H9 (cell line): ENCODE measurements at regions not wholly inside any gene's neighbourhood (a gene's known extent, or its start where the extent isn't known, plus 50 kb on each side); places are given as distances from the start of the nearest gene placed in this dataset.

Experiments used
- DNase-seq: peaks from one replicate; pipeline ENCODE4 v3.0.0-alpha.2; 2017
- H2AFZ ChIP-seq: one replicate; pipeline ENCODE4 v1.6.1; 2013; ENCODE audit warnings: mild to moderate bottlenecking, low read length, control low read depth, moderate library complexity
- H2AK5ac ChIP-seq: 2 replicates; pipeline ENCODE4 v1.6.1; 2013; ENCODE audit warnings: low read length, control low read depth, mixed read lengths; ENCODE audit not compliant: insufficient read length
- H2BK120ac ChIP-seq: one replicate; pipeline ENCODE4 v1.6.1; 2013; ENCODE audit warnings: low read depth, mild to moderate bottlenecking, low read length, control low read depth, inconsistent platforms; ENCODE audit not compliant: poor library complexity, severe bottlenecking
- H2BK12ac ChIP-seq: 2 replicates; pipeline ENCODE4 v1.6.1; 2013; ENCODE audit warnings: low read length, control low read depth, mixed read lengths, low read depth; ENCODE audit not compliant: insufficient read length
- H2BK15ac ChIP-seq: 2 replicates; pipeline ENCODE4 v1.6.1; 2013; ENCODE audit warnings: low read depth, low read length, control low read depth
- H2BK20ac ChIP-seq: one replicate; pipeline ENCODE4 v1.6.1; 2013; ENCODE audit warnings: low read depth, mild to moderate bottlenecking, low read length, control low read depth, inconsistent platforms; ENCODE audit not compliant: poor library complexity, severe bottlenecking
- H2BK5ac ChIP-seq: 2 replicates; pipeline ENCODE4 v1.6.1; 2013; ENCODE audit warnings: low read length, control low read depth, mixed read lengths; ENCODE audit not compliant: insufficient read length
- H3K14ac ChIP-seq: 2 replicates; pipeline ENCODE4 v1.6.1; 2013; ENCODE audit warnings: low read length, control low read depth; ENCODE audit not compliant: insufficient read depth
- H3K18ac ChIP-seq: 2 replicates; pipeline ENCODE4 v1.6.1; 2013; ENCODE audit warnings: low read depth, mild to moderate bottlenecking, mixed read lengths, low read length, control low read depth; ENCODE audit not compliant: insufficient read length
- H3K23ac ChIP-seq: 2 replicates; pipeline ENCODE4 v1.6.1; 2013; ENCODE audit warnings: low read length, control low read depth, mixed read lengths, low read depth; ENCODE audit not compliant: insufficient read length
- H3K23me2 ChIP-seq: 2 replicates; pipeline ENCODE4 v1.6.1; 2013; ENCODE audit warnings: low read depth, mild to moderate bottlenecking, mixed read lengths, low read length, control low read depth; ENCODE audit not compliant: insufficient read length, poor library complexity, severe bottlenecking
- H3K27ac ChIP-seq: 2 replicates; pipeline ENCODE4 v1.5.1; 2013; ENCODE audit warnings: low read length, control low read depth, mixed read lengths, low read depth; ENCODE audit not compliant: insufficient read length
- H3K27me3 ChIP-seq: 2 replicates; pipeline ENCODE4 v1.6.1; 2013; ENCODE audit warnings: low read length, control low read depth, inconsistent platforms; ENCODE audit not compliant: insufficient read depth
- H3K4ac ChIP-seq: 2 replicates; pipeline ENCODE4 v1.6.1; 2013; ENCODE audit warnings: low read depth, mild to moderate bottlenecking, control low read depth, inconsistent platforms, low read length, moderate library complexity
- H3K4me1 ChIP-seq: 2 replicates; pipeline ENCODE4 v1.6.1; 2013; ENCODE audit warnings: low read length, control low read depth, inconsistent platforms; ENCODE audit not compliant: insufficient read depth
- H3K4me2 ChIP-seq: 2 replicates; pipeline ENCODE4 v1.6.1; 2013; ENCODE audit warnings: low read length, control low read depth, mixed read lengths; ENCODE audit not compliant: insufficient read length, insufficient read depth
- H3K56ac ChIP-seq: 2 replicates; pipeline ENCODE4 v1.6.1; 2013; ENCODE audit warnings: low read depth, mild to moderate bottlenecking, mixed read lengths, low read length, control low read depth; ENCODE audit not compliant: insufficient read length
- H3K79me1 ChIP-seq: 2 replicates; pipeline ENCODE4 v1.6.1; 2013; ENCODE audit warnings: low read depth, mild to moderate bottlenecking, moderate library complexity, low read length, control low read depth, inconsistent platforms; ENCODE audit not compliant: insufficient read depth, poor library complexity, severe bottlenecking
- H3K79me2 ChIP-seq: 2 replicates; pipeline ENCODE4 v1.6.1; 2013; ENCODE audit warnings: low read length, control low read depth, inconsistent platforms; ENCODE audit not compliant: insufficient read depth
- H3K9ac ChIP-seq: 2 replicates; pipeline ENCODE4 v1.6.1; 2013; ENCODE audit warnings: low read length, control low read depth, mixed read lengths; ENCODE audit not compliant: insufficient read length; ENCODE audit errors: extremely low read depth
- H3K9me3 ChIP-seq: one replicate; pipeline ENCODE4 v1.6.1; 2013; ENCODE audit warnings: low read depth, low read length, inconsistent platforms; ENCODE audit not compliant: control insufficient read depth
- H3T11ph ChIP-seq: one replicate; pipeline ENCODE4 v1.6.1; 2013; ENCODE audit warnings: mild to moderate bottlenecking, low read length, control low read depth, inconsistent platforms
- H4K20me1 ChIP-seq: one replicate; pipeline ENCODE4 v1.6.1; 2013; ENCODE audit not compliant: control insufficient read depth, insufficient read length, insufficient read depth
- H4K5ac ChIP-seq: 2 replicates; pipeline ENCODE4 v1.6.1; 2013; ENCODE audit warnings: low read depth, mild to moderate bottlenecking, mixed read lengths, low read length, control low read depth; ENCODE audit not compliant: insufficient read length
- H4K8ac ChIP-seq: replicated peaks from 2 replicates; pipeline ENCODE4 v1.6.1; 2013; ENCODE audit warnings: low read length, control low read depth, mixed read lengths, low read depth; ENCODE audit not compliant: insufficient read length
- H4K91ac ChIP-seq: 2 replicates; pipeline ENCODE4 v1.6.1; 2013; ENCODE audit warnings: low read depth, mild to moderate bottlenecking, moderate library complexity, mixed read lengths, low read length, control low read depth; ENCODE audit not compliant: insufficient read length
- H3K27ac Mint-ChIP-seq, 3 experiments: 2 replicates in 2 of 3; 3 replicates in 1 of 3; pipeline ENCODE4 v1.8.0; 2020 to 2021; ENCODE audit warnings: mixed read lengths in 3 of 3, mild to moderate bottlenecking in 1 of 3, moderate library complexity in 1 of 3
- H3K27me3 Mint-ChIP-seq: 2 replicates; pipeline ENCODE4 v1.8.0; 2021; ENCODE audit warnings: low read depth, mild to moderate bottlenecking, moderate library complexity, mixed read lengths
- H3K36me3 Mint-ChIP-seq, 3 experiments: 2 replicates in 2 of 3; 3 replicates in 1 of 3; pipeline ENCODE4 v1.8.0; 2020 to 2021; ENCODE audit warnings: low read depth in 3 of 3, mixed read lengths in 3 of 3; ENCODE audit not compliant: insufficient read depth in 1 of 3
- H3K4me1 Mint-ChIP-seq, 2 experiments: 2 replicates each; pipeline ENCODE4 v1.8.0; 2020; ENCODE audit warnings: mixed read lengths in 2 of 2
- H3K4me3 Mint-ChIP-seq, 2 experiments: 2 replicates in 1 of 2; 3 replicates in 1 of 2; pipeline ENCODE4 v1.8.0; 2020 to 2021; ENCODE audit warnings: mild to moderate bottlenecking in 2 of 2, mixed read lengths in 2 of 2, moderate library complexity in 1 of 2
- H3K9me3 Mint-ChIP-seq, 2 experiments: 2 replicates in 1 of 2; 3 replicates in 1 of 2; pipeline ENCODE4 v1.8.0; 2020; ENCODE audit warnings: mild to moderate bottlenecking in 2 of 2, mixed read lengths in 2 of 2, moderate library complexity in 1 of 2
- CTCF ChIP-seq: fragments of 200-600 bp; sonication (generic); conservative IDR thresholded peaks from 3 replicates; pipeline ENCODE4 v1.8.0; 2021; ENCODE audit warnings: antibody characterized with exemption, mild to moderate bottlenecking
- WGBS: extraction: QIAGEN DNeasy Blood & Tissue Kit; methylation state at CpG from one replicate; pipeline ENCODE4 v1.1.7; 2013; ENCODE audit warnings: missing lambda C conversion rate, low lambda C conversion rate, mixed read lengths; ENCODE audit not compliant: insufficient read length; ENCODE audit errors: extremely low coverage; 5-methylcytosine and 5-hydroxymethylcytosine counted together

- Mint-ChIP-seq H3K36me3 (no peaks in the 10 kb centered on the region), H3K27ac (no peak overlapping the region), H3K4me1 (no peaks in the 10 kb centered on the region), H3K27me3 (no peaks in the 10 kb centered on the region), H3K9me3 (peaks cover 3 to 7% of the 10 kb centered on the region in 2 experiments; a peak in 3 of 5 replicates), H3K4me3 (no peak overlapping the region)
- Histone ChIP-seq H4K5ac (no peak overlapping the region), H2AFZ (no peak overlapping the region), H3K4ac (no peak overlapping the region), H2BK5ac (no peak overlapping the region), H3K9me3 (no peaks in the 10 kb centered on the region), H3T11ph (no peak overlapping the region), H2AK5ac (no peak overlapping the region), H2BK15ac (no peak overlapping the region), H2BK20ac (no peak overlapping the region), H3K79me1 (no peaks in the 10 kb centered on the region), H3K27ac (no peak overlapping the region), H2BK120ac (no peak overlapping the region), H3K18ac (no peak overlapping the region), H3K9ac (no peak overlapping the region), H3K4me2 (no peak overlapping the region), H4K8ac (no peak overlapping the region), H3K14ac (no peak overlapping the region), H3K23me2 (no peaks in the 10 kb centered on the region), H4K91ac (no peak overlapping the region), H3K4me1 (no peaks in the 10 kb centered on the region), H3K27me3 (no peaks in the 10 kb centered on the region), H3K23ac (no peak overlapping the region), H4K20me1 (no peaks in the 10 kb centered on the region), H3K79me2 (no peaks in the 10 kb centered on the region), H3K56ac (no peak overlapping the region), H2BK12ac (no peak overlapping the region)
- TF ChIP-seq CTCF = no peak
- no CpG with 5 or more reads among the region's 27 CpGs for whole genome bisulfite sequencing
- DNase-seq = no peak
Observed at GRCh38 chr1:195054217-195054687, 1554.0 kb downstream of the KCNT2 start.
